ENCODE measurements at regions not wholly inside any gene's neighbourhood (a gene's known extent, or its start where the extent isn't known, plus 50 kb on each side); places are given as distances from the start of the nearest gene placed in this dataset.

DNA sequence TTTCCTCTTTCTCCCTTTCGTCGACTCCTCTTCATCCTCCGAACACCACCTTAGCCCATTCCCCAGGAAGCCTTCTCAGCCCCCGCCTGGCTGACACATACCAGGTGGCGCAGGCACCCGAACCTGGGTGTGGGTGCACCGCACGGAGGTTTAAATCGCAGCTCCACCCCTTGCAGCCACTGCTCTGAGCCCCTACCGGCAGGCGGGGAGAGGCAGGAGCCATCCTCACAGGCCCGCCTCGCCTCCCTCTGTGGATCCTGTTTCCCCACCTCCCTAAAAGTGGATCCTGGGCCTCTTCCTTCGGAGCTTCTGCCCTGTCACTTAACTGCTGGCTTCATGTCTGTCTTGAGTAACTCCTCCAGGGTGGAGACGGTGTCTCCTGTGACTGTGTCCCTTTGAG, 110.7 kb downstream of the OLFM1 start:
- no peak for DNase-seq

DNA sequence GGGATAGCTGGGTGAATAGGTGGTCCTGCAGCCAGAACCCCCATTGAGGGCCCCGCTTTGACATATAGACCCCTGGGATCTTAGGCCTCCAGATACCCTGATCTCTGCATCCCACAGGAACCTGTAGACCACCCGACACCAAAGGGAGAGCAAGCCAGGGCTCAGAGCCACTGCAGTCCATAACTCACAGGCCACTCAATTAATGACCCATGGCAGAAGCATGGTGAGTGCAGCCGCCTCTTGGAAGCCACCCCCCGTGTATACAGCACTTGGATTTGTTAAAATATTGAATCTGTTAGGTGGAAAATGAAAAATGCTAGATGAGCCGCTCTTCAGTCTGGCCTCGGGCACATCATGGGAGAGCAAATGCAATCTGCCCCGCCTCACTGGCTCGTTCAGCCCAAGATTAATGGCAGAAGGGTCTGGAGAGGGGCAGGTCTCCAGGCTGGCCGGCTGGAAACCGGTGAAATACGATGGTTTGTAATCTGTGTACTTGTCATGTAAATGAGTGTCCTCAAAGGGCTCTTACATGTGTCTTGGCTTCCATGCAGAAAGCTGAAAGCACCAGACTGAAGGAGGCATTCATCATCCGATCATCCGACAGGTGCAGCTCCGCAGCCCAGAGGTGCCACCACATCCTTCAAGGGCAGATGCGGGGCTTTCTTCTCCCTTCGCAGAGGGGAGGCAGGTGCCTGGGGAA, 111.3 kb downstream of the OLFM1 start:
- DNase-seq, result no peak

DNA sequence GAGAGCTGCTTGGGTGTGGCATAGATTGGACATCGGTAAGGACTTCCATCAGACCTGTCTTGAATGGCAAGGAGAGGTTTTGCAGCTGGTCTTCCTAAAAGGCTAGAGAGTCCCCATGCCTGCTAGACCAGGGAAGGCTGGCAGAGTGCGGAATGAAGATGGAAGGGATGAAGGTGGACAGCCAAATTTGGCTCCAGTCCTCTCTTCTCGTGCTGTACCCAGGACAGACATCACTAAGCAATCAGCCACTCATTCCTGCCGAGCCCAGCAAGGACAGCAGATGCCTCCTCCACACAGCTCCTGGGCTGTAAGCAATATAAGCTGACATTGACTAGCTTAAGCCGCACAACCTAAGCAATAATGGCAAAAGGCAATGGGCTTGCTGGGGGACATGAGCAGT, 112.0 kb downstream of the OLFM1 start:
- no peak for DNase-seq

DNA sequence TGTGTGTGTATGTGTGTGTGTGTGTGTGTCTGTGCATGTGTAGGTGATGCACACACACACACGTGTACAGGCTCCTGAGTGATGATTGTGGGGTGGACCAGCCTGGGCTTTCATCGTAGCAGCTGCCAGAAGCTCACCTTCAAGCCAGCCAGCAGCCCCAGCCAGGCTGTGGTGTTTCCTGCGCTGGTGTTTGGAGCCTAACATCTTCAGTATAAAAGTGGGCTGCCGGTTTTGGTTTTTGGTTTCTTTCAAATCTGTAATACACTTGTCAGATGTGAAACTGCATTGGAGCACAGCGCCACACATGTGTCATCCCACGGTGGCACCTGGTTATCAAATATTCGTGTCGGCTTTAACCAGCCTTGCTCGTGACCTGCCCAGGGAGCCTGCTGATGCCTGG, 114.2 kb downstream of the OLFM1 start:
- no peak for DNase-seq

DNA sequence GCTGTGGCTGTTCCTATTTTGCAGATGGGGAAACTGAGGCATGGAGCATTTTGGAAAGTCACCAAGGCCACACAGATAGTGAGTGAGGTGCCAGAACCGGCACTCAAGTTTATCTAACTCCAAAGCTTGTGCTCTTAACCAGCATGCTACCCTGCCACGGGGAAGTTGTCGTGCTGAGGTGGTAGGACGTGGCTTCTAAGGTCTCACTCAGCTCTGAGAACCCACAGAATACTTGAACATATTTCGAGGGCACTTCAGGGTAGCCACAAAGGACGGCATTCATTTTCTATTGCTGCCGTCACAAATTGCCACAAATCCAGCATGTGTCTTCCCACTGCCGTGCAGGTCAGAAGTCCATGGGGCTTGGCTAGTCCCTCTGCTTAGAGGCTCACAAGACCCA, 116.7 kb downstream of the OLFM1 start:
- DNase-seq, result no peak

DNA sequence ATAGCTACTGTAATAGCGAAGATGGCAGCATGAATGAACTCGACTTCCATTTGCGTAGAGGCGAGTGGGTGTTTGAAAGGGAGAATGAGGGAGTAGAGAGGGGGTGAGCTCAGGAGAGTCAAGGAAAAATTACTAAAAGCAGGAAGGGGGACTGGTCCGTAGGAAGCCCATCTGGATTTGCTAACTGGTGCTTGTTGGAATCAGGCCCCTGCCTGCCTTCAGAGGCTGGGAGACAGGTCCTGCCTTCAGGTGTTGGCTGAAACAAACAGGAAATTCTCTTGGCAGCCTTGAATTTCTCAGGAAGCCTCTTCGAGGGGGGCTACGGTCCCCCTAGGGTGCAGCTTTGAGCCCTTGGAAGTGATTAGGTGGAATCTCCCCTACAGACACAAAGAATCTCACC, 121.7 kb downstream of the OLFM1 start:
- no peak for DNase-seq

DNA sequence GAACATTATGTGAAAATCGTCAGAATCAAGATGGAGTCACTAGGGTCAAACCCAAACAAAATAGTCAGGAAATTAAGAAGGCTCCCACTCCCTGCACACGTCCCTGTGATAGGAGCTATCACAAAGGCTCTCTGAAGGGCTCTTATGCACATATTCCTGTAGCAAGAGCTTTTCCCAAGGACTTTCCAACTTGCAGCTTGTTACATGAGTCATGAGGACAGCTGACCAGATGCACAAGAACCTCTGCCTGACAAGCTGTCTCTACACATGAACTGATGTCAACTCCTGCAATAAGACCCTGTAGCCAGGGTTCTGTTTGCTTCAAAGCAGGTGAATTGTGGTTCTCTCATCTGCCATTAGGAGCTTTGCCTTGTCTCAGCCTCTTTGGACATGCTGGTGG, 122.4 kb downstream of the OLFM1 start:
- DNase-seq, result no peak

DNA sequence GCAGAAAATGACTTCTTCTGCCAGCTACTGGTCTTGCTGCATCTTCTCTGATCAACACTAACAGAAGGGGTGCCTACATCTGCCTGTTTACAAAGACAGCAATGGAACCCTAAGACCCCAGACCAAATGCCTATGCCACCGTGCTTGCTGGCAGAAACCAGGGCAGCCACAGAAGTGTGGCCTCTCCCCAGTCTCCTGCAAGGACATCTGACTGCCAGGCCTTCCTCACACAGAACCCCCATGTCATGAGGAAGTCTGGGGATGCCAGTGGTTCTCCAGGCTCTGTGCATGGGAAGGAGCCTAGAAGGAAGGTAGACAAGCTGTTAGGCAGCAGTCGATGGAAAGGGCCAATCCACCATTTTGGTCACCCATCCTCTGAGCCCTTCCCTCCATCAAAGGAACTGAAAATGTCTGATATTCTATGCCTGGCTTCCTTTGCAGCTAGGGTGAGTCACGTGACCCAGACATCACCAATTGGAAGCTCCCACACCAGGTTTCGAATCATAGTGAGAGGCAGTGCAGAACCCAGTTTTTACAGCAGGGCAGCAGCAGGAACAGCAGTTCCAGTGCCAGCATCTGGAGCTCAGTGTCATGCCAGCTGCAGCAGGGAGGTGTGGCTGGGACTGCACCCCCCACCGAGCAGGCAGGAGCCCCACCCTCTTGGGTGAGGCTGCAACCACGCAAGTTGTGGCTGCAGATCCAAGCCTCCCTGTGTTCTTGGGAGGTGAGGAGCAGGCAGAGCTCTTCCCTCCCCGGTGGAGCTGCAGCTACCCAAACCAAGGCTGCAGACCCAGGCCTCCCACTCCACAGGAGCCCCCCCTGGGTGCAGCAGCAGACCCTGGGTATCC, 123.4 kb downstream of the OLFM1 start:
- DNase-seq, result no peak

DNA sequence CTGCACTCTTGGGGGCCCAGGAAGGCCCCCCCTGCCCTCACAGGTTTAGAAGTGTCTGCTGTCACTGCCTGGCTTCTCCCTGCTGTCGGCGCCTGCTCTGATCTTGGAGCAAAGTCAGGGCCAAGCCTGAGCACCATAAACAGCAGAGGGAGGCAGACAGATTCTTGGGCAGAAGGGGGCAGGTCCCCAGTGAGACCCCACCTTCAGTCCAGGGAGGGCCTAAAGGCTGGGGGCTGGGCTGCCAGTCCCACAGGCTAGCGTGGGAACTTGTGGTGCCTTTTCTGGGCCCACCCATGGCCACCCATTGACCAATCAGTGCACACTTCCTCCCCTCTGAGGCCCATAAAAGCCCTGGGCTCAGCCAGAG, 124.0 kb downstream of the OLFM1 start:
- DNase-seq, result no peak

DNA sequence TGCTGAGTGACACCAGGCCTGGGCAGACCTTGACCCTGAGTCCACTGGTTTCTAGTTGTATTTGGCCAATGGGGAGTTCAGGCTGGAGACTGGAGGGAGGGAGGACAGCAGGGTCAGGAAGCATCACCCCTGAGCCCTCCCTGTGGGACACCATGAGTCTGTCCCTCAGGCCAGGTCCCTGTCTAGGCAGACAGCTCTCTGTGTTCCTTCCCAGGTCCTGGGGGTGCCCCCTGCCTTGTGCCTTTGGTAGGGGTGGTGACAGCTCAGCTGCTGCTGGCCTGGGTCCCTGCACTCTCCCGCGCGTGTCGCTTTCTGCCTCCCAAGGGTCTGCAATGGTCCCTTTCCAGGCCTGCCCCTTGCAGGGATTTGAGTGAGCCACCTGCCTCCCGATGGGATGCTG, 125.5 kb downstream of the OLFM1 start:
- no peak for DNase-seq

DNA sequence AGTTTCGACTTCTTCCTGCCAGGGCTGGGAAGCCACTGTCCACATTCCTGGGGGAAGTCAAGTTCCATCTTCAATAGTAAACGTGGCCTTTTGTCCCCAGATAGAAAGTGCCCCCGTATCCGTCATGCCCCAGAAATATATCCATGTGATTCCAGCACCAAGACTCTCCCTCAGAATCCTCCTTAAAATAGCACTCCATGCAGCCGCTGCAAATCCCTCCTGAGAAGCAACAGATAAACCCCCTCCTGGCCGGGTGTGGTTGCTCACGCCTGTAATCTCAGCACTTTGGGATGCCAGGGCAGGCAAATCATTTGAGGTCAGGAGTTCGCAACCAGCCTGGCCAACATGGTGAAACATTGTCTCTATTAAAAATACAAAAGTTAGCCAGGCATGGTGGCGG, 126.1 kb downstream of the OLFM1 start:
- no peak for DNase-seq

DNA sequence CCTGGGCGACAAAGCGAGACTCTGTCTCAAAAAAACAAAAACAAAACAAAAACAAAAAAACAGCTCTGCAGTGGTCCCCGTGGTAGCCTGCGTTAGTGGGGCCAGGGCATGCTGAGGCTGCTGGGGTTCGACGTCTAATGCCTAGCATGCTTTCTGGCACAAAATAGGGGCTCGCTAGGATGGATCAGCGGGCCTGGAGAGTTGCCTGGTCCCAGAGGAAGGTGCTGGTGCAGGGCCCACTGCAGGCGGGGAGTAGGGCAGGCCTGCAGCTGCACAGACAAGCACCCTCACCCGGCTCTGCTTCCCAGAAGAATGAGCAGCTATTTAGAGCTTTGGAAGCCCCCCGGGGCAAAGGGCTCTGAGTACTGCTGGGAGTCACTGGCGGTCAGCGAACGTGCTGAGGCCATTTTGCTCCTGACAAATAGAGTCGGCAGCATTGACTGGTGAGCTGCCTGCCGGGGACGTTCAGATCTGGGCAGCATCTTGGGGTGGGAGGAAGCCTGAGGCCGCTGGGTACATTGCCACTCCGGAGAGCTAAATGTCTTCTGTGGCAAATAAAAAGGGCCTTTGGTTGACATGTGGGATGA, 126.7 kb downstream of the OLFM1 start:
- DNase-seq, result no peak

DNA sequence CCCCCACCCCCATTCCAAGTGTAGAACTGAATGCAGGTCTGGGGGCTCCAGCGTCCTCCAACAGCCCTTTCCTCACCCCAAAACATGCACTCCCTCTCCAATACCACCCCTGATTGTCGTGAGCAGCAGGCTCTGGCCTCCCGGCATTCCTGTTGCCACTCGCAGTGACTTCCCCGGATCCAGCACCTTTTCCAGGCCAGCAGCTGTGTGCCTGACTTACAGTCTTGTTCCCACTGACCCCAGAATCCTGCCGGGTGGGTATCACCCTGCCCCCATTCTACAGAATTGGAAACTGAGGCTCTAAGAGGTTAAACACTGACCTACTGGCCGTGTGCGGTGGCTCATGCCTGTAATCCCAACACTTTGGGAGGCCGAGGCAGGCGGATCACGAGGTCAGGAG, 127.2 kb downstream of the OLFM1 start:
- DNase-seq, result no peak

DNA sequence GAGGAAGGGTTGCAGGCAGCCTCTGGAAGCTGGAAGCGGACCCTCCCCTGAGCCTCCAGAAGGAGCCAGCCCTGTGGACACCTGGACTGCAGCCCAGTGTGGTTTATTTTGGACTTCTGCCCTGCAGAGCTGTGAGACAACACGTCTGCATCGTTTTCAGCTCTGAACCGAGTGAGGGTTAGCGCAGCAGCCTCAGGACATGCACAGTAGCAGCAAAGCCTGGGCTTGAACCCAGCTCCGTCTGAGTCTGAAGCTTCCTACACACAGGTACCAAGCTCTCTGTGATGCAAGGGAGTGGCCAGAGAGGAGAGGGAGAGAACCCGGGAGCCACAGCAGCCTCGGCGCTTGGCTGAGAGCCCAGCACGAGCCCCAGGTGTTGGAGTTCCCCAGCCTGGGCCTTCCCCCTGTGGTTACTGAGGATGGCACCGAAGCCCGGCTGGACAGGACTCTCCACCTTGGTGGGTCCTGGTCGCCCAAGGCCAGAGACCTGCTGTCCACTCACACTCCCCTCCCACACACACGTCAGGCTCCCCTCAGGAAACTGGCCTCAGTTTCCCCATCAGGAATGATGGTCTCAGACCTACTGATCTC, 128.2 kb downstream of the OLFM1 start:
- no peak for DNase-seq

DNA sequence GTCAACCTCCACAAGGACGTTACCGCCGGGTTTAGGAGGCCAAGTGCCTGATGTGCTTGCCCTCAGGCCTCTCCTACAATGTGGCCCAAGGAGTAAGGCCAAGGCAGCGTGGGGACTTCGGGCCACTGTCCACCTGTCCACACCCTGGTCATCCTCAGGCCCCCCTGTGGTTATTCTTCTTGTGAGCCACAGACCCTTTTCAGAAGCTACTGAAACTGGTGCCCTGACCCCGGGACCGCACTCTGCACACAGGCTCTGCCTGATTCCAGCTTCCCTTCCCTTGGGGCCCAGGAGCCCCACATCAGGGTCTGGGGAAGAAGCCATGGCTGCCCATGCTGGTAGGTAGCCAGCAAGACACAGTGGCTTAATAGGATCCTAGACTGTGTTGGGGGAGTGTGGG, 128.8 kb downstream of the OLFM1 start:
- DNase-seq, result no peak

DNA sequence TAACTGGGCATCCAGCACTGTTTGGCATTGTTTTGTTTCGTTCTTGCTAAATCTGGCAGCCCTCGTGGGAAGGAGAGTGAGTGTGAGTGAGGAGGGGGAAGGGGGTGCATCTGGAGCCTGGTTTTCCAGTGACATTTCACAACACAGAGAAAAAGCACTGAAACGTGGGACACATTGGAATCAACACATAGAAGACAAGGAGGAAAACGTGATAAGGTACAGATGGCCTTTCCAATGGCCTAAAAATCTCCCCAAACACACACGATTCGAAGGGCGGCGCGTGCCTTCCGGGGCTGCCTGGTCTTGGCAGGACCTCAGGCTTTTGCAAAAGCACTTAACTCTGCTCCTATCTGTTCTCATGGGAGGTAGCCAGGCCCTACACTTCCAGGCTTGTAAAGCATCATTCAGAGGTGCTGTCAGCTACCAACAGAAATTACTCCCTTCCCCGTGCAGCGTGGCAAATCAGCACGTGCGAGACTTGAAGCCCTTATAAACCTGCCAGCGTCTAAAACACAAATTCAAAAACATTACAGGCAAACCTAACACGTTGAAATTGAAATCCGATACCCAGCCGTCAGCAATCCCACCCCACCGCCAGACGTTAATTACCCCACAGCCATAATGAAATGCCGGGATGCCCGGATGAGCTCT, 129.4 kb downstream of the OLFM1 start:
- DNase-seq, result no peak

DNA sequence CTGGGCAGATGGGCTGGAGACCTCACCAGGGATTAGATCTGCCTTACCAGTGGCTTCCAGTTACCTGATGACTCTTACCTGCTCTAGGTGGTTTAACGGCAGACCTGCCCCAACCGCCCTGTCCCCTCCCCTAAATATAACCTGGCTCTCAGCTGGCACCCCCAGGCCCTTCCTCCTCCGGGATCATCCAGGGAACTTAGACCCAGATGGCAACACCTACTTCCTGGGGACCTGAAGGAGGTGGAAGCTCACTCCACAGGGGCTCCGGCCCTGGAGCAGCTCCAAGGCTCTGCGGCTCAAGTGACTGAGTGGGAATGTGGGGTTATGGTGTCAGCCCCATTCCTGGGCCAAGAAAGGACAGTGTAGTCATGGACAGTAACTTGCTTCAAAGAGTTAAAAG, 130.4 kb downstream of the OLFM1 start:
- DNase-seq, result no peak

DNA sequence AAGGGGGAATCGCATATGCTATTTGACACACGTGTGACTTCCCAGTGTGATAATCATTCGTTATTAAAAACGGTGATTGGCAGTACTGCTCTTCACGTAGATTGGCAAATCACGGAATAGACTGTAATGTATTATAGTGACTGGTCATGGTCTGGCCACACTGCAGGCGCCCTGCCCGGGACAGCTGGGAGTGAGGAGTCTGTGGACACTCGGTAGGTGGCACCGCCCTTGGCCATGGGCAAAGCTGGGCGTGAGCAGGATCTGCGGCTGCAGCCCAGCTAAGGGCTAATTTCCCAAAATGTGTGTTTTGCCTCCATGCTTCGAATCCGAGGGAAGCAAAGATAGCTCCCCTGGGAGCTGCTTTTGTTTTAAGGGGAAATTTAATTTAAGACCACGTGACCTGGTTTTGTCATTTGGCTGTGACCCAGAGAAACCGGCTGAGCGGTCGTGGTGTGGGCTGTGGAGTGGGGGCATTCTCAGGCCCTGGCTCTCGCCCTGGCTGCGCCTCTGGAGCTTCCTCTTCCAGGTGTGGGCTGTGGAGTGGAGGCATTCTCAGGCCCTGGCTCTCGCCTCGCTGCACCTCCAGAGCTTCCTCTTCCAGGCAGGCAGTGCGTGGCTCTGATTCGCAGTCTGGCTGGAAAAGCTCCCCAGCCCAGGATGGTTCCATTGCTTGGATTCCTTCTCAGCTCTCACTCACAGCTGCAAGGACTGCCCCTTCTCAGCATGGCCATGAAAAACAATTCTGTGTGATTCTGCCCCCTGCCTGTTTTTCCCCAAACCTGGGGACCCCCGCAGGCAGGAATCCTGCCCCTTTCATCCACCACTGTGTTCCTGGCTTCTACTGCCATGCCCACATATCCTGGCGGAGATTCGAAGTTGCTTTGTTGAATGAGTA, 131.1 kb downstream of the OLFM1 start:
- no peak for DNase-seq

DNA sequence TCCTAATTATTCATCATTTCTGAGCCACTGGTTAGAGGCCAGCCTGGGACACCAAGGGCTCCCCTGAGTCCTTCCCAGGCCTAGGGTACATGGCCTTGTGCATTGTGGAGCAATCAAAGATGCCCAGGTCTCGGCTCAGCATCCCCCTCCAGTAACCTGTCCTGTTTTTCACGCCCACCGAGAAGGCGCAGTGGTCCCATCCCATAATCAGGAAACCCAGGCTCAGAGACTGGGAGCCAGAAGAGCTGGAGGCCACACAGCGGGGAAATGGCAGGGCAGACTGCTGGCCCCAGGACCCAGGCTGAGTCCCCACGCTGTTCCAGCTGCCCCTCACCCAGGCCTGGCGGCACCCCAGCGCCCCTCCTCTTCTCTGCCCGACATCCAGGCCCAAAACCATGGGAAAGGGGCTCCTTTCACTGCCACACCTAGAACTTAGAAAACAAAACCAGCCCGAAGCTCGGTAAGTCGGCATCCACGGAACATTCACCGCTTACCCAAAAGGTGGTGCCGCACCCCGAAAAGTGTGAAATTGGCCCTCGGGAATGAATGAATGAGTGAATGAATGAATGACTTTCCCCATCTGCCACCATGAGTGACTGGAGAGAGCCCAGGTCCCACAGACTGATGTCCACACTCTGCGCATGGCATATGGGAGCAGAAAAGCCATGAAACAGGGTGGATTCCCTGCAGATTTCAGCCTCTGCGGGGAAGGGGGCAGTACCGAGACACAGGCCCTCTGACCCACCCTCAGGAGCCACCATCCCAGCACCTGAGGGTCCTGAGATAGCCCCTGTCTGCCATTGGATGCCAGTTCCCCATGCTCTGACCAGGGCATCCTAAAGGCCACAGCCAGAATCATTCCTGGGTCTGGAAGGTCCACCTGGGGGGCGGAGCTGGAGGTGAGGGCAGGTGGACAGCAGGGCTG, 132.5 kb downstream of the OLFM1 start:
- DNase-seq, result no peak

DNA sequence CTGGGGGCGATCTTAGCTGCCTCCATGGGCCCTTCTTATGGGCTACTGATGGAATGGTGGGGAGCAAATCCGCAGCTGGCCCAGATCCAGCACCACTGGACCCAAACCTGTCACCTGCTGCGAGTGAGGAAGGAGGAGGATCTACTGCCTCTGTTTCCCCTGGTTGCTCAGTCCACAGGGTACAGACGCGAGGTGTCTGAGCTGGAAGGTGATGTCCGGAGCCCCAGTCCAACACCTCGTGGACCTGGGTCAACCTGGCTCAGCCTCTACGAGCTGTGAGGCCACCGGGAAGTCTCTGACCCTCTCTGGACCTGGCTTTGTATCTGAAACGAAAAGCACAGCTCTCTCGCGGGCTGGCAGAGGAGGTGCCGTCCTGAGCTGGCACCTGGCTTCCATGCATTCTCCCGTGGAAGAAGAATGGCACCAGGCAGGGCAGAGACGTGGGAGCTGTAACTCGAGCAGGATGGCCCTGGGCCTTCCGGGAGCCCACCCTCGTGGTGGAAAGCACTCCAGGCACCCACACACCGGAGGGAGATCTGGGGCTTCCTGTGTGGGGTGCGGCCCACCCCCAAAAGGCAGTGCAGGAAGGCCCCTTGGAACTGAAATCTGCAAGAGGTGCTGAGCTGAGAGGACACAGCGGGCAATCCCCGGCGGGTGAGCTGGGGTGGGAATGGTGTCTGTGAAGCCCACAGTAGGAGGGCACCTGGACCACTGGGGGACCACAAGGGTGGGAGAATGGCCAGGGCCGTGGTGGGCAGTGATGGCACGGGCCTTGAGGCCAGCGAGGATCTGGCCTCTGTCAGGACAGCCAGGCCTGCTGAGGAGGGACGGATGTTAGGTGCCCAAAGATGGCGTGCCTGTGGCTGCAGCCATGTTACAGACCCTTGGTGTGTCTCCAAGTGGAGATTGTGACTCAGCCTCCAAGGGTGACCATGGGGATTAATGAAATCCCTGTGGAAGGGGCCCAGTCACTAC, 133.4 kb downstream of the OLFM1 start:
- DNase-seq, result no peak
